ENCODE measurements at regions not wholly inside any gene's neighbourhood (a gene's known extent, or its start where the extent isn't known, plus 50 kb on each side); places are given as distances from the start of the nearest gene placed in this dataset.

GRCh38 chr15:35723120-35723847, 177.3 kb upstream of the DPH6 start:
- CTCF ChIA-PET: no interaction called here

More at GRCh38 chr15:35723120-35723847, 177.3 kb upstream of the DPH6 start:
- H3K4me1 ChIP-seq (ENCODE audit: control insufficient read depth, insufficient read depth, low read length): no peaks in the 10 kb centered on the region
- H3K9me3 ChIP-seq (ENCODE audit: control insufficient read depth, insufficient read depth, low read depth, low read length): no peaks in the 10 kb centered on the region
- no peak overlapping the region for H3K27ac ChIP-seq (ENCODE audit: extremely low read depth, low read depth, low read length)
- H3K4me3 ChIP-seq (ENCODE audit: low read depth, low read length): no peak overlapping the region
- H3K36me3 ChIP-seq (ENCODE audit: control insufficient read depth in 2 of 2, insufficient read depth in 1 of 2, low read length in 2 of 2): no peaks in the 10 kb centered on the region
- POLR2A ChIA-PET: no interaction called here
- TF ChIP-seq ZNF221 (tag by site-specific recombination; IDR thresholded peaks at IDR 0.05; ENCODE audit: borderline replicate concordance) (no peak), PRDM4 (tag by site-specific recombination; IDR thresholded peaks at IDR 0.05) (no peak), PRDM10 (tag by site-specific recombination; IDR thresholded peaks at IDR 0.05) (no peak), ZNF274 (IDR thresholded peaks at IDR 0.05; ENCODE audit: low read length) (no peak), ZNF274 (tag by site-specific recombination; IDR thresholded peaks at IDR 0.05; ENCODE audit: borderline replicate concordance) (no peak), ZNF146 (tag by site-specific recombination; IDR thresholded peaks at IDR 0.05) (no peak), ZNF121 (tag by site-specific recombination; IDR thresholded peaks at IDR 0.05) (no peak), ZNF837 (tag by site-specific recombination; IDR thresholded peaks at IDR 0.05) (no peak), ZNF449 (tag by site-specific recombination; IDR thresholded peaks at IDR 0.05) (no peak), ZNF664 (tag by site-specific recombination; IDR thresholded peaks at IDR 0.05) (no peak), ZNF623 (tag by site-specific recombination; IDR thresholded peaks at IDR 0.05) (no peak), ZNF23 (tag by site-specific recombination; IDR thresholded peaks at IDR 0.05; ENCODE audit: borderline replicate concordance) (no peak), INSM2 (tag by site-specific recombination; IDR thresholded peaks at IDR 0.05) (no peak)

All from HEK293 (cell line).